Activated CD8-positive, alpha-beta memory T cell treated with anti-CD3 and anti-CD28 coated beads, Interleukin-2, amount 10 ng/mL, durations not matched to agents 7 days and 5 days (primary cell): ENCODE measurements at regions not wholly inside any gene's neighbourhood (a gene's known extent, or its start where the extent isn't known, plus 50 kb on each side); places are given as distances from the start of the nearest gene placed in this dataset.

ENCODE experiments used
- ATAC-seq: fragments of 150-1000 bp; cut with Tn5 transposase; one replicate; pipeline ENCODE4 v1.10.0; 2021; ENCODE audit warnings: moderate library complexity
- CTCF ChIA-PET: fragments of 350-600 bp; sonication (Branson Sonifier 250); formaldehyde crosslinking; loops from one replicate; lab custom pipeline; 2021; ENCODE audit warnings: antibody characterized with exemption; lab: Charles Lee
- DNase-seq: peaks from one replicate; pipeline ENCODE4 v3.0.0-alpha.2; 2020
- H3K27ac Mint-ChIP-seq: one replicate; pipeline ENCODE4 v1.8.0; 2021; ENCODE audit warnings: mild to moderate bottlenecking, mixed read lengths
- H3K27me3 Mint-ChIP-seq: one replicate; pipeline ENCODE4 v1.8.0; 2021; ENCODE audit warnings: mixed read lengths
- H3K36me3 Mint-ChIP-seq: one replicate; pipeline ENCODE4 v1.8.0; 2021; ENCODE audit warnings: mild to moderate bottlenecking, mixed read lengths
- H3K4me1 Mint-ChIP-seq: one replicate; pipeline ENCODE4 v1.8.0; 2021; ENCODE audit warnings: mixed read lengths
- H3K4me3 Mint-ChIP-seq: one replicate; pipeline ENCODE4 v1.8.0; 2021; ENCODE audit warnings: mild to moderate bottlenecking, moderate library complexity, mixed read lengths
- H3K9me3 Mint-ChIP-seq: one replicate; pipeline ENCODE4 v1.8.0; 2022; ENCODE audit warnings: low read depth, mixed read lengths

DNA sequence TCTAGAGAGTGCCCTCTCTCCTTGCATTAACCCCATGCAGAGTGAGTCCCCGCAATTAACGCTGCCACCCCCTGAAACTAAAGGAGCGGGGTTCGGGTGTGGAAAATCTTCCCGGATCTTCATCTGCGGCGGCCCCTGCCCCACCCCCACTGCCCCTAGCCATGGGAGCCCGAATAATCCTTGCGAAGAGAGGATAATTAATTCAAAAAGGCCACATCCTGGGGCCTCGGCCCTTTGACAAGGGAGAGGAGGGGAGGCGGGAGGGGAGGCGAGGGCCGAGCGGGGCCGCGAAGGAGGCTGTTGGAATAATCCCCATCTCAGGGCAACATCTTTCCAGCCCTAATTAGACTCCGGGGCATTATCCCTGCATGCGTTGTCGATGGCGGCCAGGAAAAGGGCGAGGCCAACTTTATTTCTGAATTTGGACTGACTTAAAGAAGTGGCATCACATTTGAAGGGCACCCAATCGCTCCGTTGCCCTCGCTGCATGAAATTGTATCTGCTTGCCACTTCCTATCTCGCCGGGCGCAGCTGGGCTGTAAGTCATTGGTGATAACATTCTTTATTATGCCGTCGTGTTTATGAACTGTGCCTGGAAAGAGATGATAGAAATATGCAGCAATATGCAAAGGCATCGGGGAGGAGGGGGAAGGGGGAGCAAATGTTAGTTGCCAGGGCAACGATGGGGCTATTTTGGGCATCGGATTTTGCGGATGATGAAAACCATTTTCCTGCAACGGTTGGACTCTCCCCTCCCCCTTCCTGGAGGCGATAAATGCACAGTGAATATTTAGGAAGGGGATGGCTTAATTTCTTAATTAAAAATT lies 387.1 kb upstream of the TNRC6C start:
- H3K36me3 Mint-ChIP-seq, result no peaks in the 10 kb centered on the region
- ATAC-seq (no peak), DNase-seq (no peak)
- H3K27me3 Mint-ChIP-seq, result peaks cover 63% of the 10 kb centered on the region
- H3K4me3 Mint-ChIP-seq, result no peak overlapping the region
- H3K27ac Mint-ChIP-seq, result no peak overlapping the region
- H3K9me3 Mint-ChIP-seq, result no peaks in the 10 kb centered on the region
- H3K4me1 Mint-ChIP-seq, result peaks cover 6% of the 10 kb centered on the region
- CTCF ChIA-PET, result interaction anchor here (2.4 kb wide), 1 partner anchor 442 kb away, joined by 7 read pairs; no protein-coding TSS in a partner anchor

- no peaks in the 10 kb centered on the region for H3K9me3 Mint-ChIP-seq
- H3K4me1 Mint-ChIP-seq, result peaks cover 6% of the 10 kb centered on the region
- no peaks in the 10 kb centered on the region for H3K36me3 Mint-ChIP-seq
- no peak for ATAC-seq
- H3K27ac Mint-ChIP-seq, result no peak overlapping the region
- peaks cover 63% of the 10 kb centered on the region for H3K27me3 Mint-ChIP-seq
- H3K4me3 Mint-ChIP-seq, result no peak overlapping the region
- DNase-seq, result no peak
- CTCF ChIA-PET, result interaction anchor here (2.4 kb wide), 1 partner anchor 442 kb away, joined by 7 read pairs; no protein-coding TSS in a partner anchor
Measured at GRCh38 chr17:77572065-77572601, 386.4 kb upstream of the TNRC6C start.

- Mint-ChIP-seq H3K27ac (no peak overlapping the region), H3K36me3 (no peaks in the 10 kb centered on the region), H3K9me3 (no peaks in the 10 kb centered on the region), H3K4me3 (no peak overlapping the region), H3K4me1 (peaks cover 6% of the 10 kb centered on the region), H3K27me3 (peaks cover 58% of the 10 kb centered on the region)
- DNase-seq (no peak), ATAC-seq (no peak)
- CTCF ChIA-PET, result no interaction called here
Measured at GRCh38 chr17:77572851-77573250, 385.7 kb upstream of the TNRC6C start.

- DNase-seq (no peak), ATAC-seq (no peak)
- peaks cover 52% of the 10 kb centered on the region for H3K27me3 Mint-ChIP-seq
- CTCF ChIA-PET, result no interaction called here
- H3K27ac Mint-ChIP-seq, result no peak overlapping the region
- H3K36me3 Mint-ChIP-seq, result no peaks in the 10 kb centered on the region
- no peaks in the 10 kb centered on the region for H3K9me3 Mint-ChIP-seq
- no peak overlapping the region for H3K4me3 Mint-ChIP-seq
- peaks cover 6% of the 10 kb centered on the region for H3K4me1 Mint-ChIP-seq
Measured at GRCh38 chr17:77577491-77577890, 381.0 kb upstream of the TNRC6C start.

- CTCF ChIA-PET, result no interaction called here
- peaks cover 40% of the 10 kb centered on the region for H3K27me3 Mint-ChIP-seq
- H3K4me1 Mint-ChIP-seq, result peaks cover 6% of the 10 kb centered on the region
- no peak overlapping the region for H3K27ac Mint-ChIP-seq
- no peaks in the 10 kb centered on the region for H3K36me3 Mint-ChIP-seq
- no peak overlapping the region for H3K4me3 Mint-ChIP-seq
- ATAC-seq, result no peak
- H3K9me3 Mint-ChIP-seq, result no peaks in the 10 kb centered on the region
- no peak for DNase-seq
Measured at GRCh38 chr17:77579131-77579530, 379.4 kb upstream of the TNRC6C start.

DNA sequence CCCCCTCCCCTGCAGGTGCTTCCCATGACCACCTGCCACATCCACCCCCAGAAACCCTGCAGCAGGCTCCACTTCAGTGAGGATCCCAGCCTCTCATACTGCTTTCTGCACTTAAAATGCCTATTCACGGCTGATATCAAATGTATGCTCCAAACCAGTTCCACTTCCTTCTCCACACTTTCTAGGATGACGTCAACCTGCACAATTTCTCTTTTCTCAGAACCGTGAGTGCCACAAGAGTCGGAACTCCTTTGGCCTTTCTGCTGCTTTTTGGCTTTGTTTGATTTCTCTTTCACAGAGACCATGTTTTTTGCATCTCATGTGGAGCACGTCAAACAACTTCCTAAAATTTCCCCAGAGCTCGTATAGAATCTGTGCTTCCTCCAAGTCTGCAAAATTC lies 378.8 kb upstream of the TNRC6C start:
- peaks cover 35% of the 10 kb centered on the region for H3K27me3 Mint-ChIP-seq
- no peak overlapping the region for H3K4me3 Mint-ChIP-seq
- DNase-seq, result no peak
- H3K9me3 Mint-ChIP-seq, result no peaks in the 10 kb centered on the region
- H3K27ac Mint-ChIP-seq, result no peak overlapping the region
- no peaks in the 10 kb centered on the region for H3K36me3 Mint-ChIP-seq
- ATAC-seq, result peak; percentile 27
- CTCF ChIA-PET, result no interaction called here
- peaks cover 6% of the 10 kb centered on the region for H3K4me1 Mint-ChIP-seq

- CTCF ChIA-PET, result no interaction called here
- H3K36me3 Mint-ChIP-seq, result no peaks in the 10 kb centered on the region
- no peaks in the 10 kb centered on the region for H3K9me3 Mint-ChIP-seq
- H3K4me3 Mint-ChIP-seq, result no peak overlapping the region
- peaks cover 6% of the 10 kb centered on the region for H3K4me1 Mint-ChIP-seq
- H3K27me3 Mint-ChIP-seq, result peaks cover 32% of the 10 kb centered on the region
- ATAC-seq (no peak), DNase-seq (no peak)
- no peak overlapping the region for H3K27ac Mint-ChIP-seq
Measured at GRCh38 chr17:77580531-77581270, 377.8 kb upstream of the TNRC6C start.

DNA sequence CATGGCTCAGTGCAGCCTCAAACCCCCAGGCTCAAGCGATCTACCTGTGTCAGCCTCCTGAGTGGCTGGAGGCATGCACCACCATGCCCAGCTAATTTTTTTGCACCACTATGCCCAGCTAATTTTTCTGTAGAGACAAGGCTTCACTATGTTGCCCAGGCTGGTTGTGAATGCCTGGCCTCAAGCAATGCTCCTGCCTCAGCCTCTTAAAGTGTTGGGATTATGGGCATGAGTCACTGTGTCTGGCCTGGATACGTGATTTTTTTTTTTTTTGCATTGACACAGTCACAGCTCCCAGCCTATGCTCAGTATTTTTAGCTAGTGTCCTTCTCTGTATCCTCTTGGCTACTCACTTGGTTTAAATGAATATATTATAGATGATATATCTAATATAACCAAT lies 377.0 kb upstream of the TNRC6C start:
- DNase-seq, result no peak
- CTCF ChIA-PET, result no interaction called here
- peaks cover 36% of the 10 kb centered on the region for H3K27me3 Mint-ChIP-seq
- H3K36me3 Mint-ChIP-seq, result no peaks in the 10 kb centered on the region
- H3K27ac Mint-ChIP-seq, result no peak overlapping the region
- H3K4me3 Mint-ChIP-seq, result no peak overlapping the region
- peaks cover 6% of the 10 kb centered on the region for H3K4me1 Mint-ChIP-seq
- ATAC-seq, result no peak
- H3K9me3 Mint-ChIP-seq, result no peaks in the 10 kb centered on the region

GRCh38 chr17:77585142-77585860 lies 373.2 kb upstream of the TNRC6C start:
- CTCF ChIA-PET, result no interaction called here

GRCh38 chr17:77590951-77591735 lies 367.4 kb upstream of the TNRC6C start:
- DNase-seq, result no peak
- Mint-ChIP-seq H3K4me1 (peaks cover 20% of the 10 kb centered on the region), H3K36me3 (no peaks in the 10 kb centered on the region), H3K4me3 (no peak overlapping the region), H3K9me3 (peaks cover 7% of the 10 kb centered on the region), H3K27ac (no peak overlapping the region), H3K27me3 (peaks cover 77% of the 10 kb centered on the region)
- CTCF ChIA-PET, result no interaction called here
- ATAC-seq, result no peak

More at GRCh38 chr17:77585142-77585860, 373.2 kb upstream of the TNRC6C start:
- no peak overlapping the region for H3K4me3 Mint-ChIP-seq
- no peak overlapping the region for H3K27ac Mint-ChIP-seq
- no peaks in the 10 kb centered on the region for H3K4me1 Mint-ChIP-seq
- no peak for DNase-seq
- H3K9me3 Mint-ChIP-seq, result peaks cover 7% of the 10 kb centered on the region
- ATAC-seq, result no peak
- H3K27me3 Mint-ChIP-seq, result peaks cover 51% of the 10 kb centered on the region
- H3K36me3 Mint-ChIP-seq, result no peaks in the 10 kb centered on the region

DNA sequence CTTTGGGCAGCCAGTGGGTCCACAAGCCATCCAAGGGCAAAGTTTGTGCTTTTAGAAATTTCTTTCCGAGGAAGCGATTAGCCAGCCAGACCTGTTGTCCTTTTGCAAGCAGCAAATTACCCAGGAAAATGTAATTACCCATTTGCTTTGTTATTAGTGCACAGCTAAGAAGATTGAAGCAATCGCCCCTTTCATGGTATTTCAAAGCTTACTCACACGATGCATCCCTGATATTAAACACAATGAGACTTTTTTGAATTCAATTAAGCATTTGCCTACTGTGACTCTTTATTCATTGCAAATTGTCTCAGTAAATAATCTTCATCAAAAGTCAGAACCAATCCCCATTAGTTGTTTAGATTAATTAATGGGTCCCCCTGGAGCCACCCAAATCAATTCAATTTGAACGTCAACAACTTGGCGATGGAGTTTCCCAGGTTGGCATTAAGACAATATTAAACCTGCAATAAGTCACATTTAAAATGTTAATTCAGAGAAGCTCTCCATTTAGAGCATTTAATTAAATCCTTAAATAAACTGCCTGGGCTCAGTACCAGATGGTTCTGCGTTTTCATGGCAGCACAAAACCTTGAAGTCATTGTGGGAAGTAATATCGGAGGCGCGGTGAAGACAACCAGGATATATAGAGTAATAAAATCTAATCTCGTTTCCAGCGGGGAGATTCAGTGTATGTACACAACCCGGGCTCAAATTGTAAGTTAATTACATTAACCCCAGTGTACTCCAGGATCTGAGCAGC lies 366.2 kb upstream of the TNRC6C start:
- DNase-seq, result no peak

DNA sequence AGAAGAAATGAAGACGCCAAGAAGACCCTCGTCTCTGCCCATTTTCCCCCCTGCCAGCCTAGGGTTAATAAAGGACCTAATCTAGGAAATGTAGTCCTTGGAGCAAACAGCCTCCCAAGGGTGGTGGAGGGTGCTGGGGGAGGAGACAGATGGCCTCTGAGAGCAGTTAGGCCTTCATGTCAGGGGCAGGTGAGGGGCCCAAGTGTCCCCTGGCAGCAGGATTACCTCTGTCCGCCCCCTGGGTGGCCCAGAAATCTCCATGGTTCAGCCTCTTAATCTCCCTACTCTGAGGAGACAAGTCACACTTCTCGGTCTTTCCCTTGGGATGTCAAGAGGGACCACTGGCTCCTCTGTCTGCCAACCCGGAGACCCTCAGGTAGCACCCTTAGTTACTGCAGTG lies 365.4 kb upstream of the TNRC6C start:
- Mint-ChIP-seq H3K27ac (no peak overlapping the region), H3K4me3 (no peak overlapping the region), H3K27me3 (peaks cover 75% of the 10 kb centered on the region), H3K9me3 (no peaks in the 10 kb centered on the region), H3K36me3 (no peaks in the 10 kb centered on the region), H3K4me1 (peaks cover 22% of the 10 kb centered on the region)
- CTCF ChIA-PET, result interaction anchor here (1.5 kb wide), 1 partner anchor 46 kb away, joined by 3 read pairs; no protein-coding TSS in a partner anchor
- ATAC-seq (no peak), DNase-seq (no peak)

More for the DNA sequence above, 366.2 kb upstream of the TNRC6C start:
- CTCF ChIA-PET, result no interaction called here
- Mint-ChIP-seq H3K27ac (no peak overlapping the region), H3K36me3 (no peaks in the 10 kb centered on the region), H3K4me3 (no peak overlapping the region), H3K9me3 (peaks cover 2% of the 10 kb centered on the region), H3K4me1 (peaks cover 22% of the 10 kb centered on the region), H3K27me3 (peaks cover 74% of the 10 kb centered on the region)
- no peak for ATAC-seq
